ENCODE measurements at regions not wholly inside any gene's neighbourhood (a gene's known extent, or its start where the extent isn't known, plus 50 kb on each side); places are given as distances from the start of the nearest gene placed in this dataset.

DNA sequence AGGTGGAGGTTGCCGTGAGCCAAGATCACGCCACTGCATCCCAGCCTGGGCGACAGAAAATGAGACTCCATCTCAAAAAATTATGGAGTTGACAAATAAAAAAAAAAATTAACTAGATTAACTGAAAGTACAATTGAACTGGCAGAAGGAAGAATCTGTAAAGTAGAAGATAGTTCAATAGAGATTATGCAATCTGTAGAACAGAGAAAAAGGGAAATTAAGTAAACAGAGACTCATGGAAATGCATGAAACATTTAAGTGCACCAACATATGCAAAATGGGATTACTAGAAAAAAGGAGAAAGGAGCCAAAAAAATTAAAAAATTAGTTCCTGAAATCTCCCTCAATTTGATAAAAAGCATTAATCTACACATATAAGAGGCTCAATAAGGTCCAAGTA lies 188.8 kb upstream of the KHDRBS2 start:
- TF ChIP-seq, protein P1, sequence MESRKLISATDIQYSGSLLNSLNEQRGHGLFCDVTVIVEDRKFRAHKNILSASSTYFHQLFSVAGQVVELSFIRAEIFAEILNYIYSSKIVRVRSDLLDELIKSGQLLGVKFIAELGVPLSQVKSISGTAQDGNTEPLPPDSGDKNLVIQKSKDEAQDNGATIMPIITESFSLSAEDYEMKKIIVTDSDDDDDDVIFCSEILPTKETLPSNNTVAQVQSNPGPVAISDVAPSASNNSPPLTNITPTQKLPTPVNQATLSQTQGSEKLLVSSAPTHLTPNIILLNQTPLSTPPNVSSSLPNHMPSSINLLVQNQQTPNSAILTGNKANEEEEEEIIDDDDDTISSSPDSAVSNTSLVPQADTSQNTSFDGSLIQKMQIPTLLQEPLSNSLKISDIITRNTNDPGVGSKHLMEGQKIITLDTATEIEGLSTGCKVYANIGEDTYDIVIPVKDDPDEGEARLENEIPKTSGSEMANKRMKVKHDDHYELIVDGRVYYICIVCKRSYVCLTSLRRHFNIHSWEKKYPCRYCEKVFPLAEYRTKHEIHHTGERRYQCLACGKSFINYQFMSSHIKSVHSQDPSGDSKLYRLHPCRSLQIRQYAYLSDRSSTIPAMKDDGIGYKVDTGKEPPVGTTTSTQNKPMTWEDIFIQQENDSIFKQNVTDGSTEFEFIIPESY (IDR thresholded peaks at IDR 0.05; ENCODE audit: extremely low read depth, insufficient replicate concordance, low read length) = no peak
- TF ChIP-seq, protein P2, sequence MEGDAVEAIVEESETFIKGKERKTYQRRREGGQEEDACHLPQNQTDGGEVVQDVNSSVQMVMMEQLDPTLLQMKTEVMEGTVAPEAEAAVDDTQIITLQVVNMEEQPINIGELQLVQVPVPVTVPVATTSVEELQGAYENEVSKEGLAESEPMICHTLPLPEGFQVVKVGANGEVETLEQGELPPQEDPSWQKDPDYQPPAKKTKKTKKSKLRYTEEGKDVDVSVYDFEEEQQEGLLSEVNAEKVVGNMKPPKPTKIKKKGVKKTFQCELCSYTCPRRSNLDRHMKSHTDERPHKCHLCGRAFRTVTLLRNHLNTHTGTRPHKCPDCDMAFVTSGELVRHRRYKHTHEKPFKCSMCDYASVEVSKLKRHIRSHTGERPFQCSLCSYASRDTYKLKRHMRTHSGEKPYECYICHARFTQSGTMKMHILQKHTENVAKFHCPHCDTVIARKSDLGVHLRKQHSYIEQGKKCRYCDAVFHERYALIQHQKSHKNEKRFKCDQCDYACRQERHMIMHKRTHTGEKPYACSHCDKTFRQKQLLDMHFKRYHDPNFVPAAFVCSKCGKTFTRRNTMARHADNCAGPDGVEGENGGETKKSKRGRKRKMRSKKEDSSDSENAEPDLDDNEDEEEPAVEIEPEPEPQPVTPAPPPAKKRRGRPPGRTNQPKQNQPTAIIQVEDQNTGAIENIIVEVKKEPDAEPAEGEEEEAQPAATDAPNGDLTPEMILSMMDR (IDR thresholded peaks at IDR 0.05 in 2 of 3, conservative IDR thresholded peaks at IDR 0.05 in 1 of 3; ENCODE audit: borderline replicate concordance in 1 of 3, insufficient read depth in 1 of 3, low read depth in 2 of 3, low read length in 2 of 3) = no peak
- TF ChIP-seq POLR2AphosphoS5 (IDR thresholded peaks at IDR 0.05; ENCODE audit: low read depth, low read length) (no peak), FOSL1 (IDR thresholded peaks at IDR 0.05; ENCODE audit: low read depth) (no peak), RAD21 (IDR thresholded peaks at IDR 0.05; ENCODE audit: low read depth) (no peak)
